H9 (cell line): ENCODE measurements at regions not wholly inside any gene's neighbourhood (a gene's known extent, or its start where the extent isn't known, plus 50 kb on each side); places are given as distances from the start of the nearest gene placed in this dataset.

Experiments
- DNase-seq: peaks from one replicate; pipeline ENCODE4 v3.0.0-alpha.2; 2017
- H2AFZ ChIP-seq: one replicate; pipeline ENCODE4 v1.6.1; 2013; ENCODE audit warnings: mild to moderate bottlenecking, low read length, control low read depth, moderate library complexity
- H2AK5ac ChIP-seq: 2 replicates; pipeline ENCODE4 v1.6.1; 2013; ENCODE audit warnings: low read length, control low read depth, mixed read lengths; ENCODE audit not compliant: insufficient read length
- H2BK120ac ChIP-seq: one replicate; pipeline ENCODE4 v1.6.1; 2013; ENCODE audit warnings: low read depth, mild to moderate bottlenecking, low read length, control low read depth, inconsistent platforms; ENCODE audit not compliant: poor library complexity, severe bottlenecking
- H2BK12ac ChIP-seq: 2 replicates; pipeline ENCODE4 v1.6.1; 2013; ENCODE audit warnings: low read length, control low read depth, mixed read lengths, low read depth; ENCODE audit not compliant: insufficient read length
- H2BK15ac ChIP-seq: 2 replicates; pipeline ENCODE4 v1.6.1; 2013; ENCODE audit warnings: low read depth, low read length, control low read depth
- H2BK20ac ChIP-seq: one replicate; pipeline ENCODE4 v1.6.1; 2013; ENCODE audit warnings: low read depth, mild to moderate bottlenecking, low read length, control low read depth, inconsistent platforms; ENCODE audit not compliant: poor library complexity, severe bottlenecking
- H2BK5ac ChIP-seq: 2 replicates; pipeline ENCODE4 v1.6.1; 2013; ENCODE audit warnings: low read length, control low read depth, mixed read lengths; ENCODE audit not compliant: insufficient read length
- H3K14ac ChIP-seq: 2 replicates; pipeline ENCODE4 v1.6.1; 2013; ENCODE audit warnings: low read length, control low read depth; ENCODE audit not compliant: insufficient read depth
- H3K18ac ChIP-seq: 2 replicates; pipeline ENCODE4 v1.6.1; 2013; ENCODE audit warnings: low read depth, mild to moderate bottlenecking, mixed read lengths, low read length, control low read depth; ENCODE audit not compliant: insufficient read length
- H3K23ac ChIP-seq: 2 replicates; pipeline ENCODE4 v1.6.1; 2013; ENCODE audit warnings: low read length, control low read depth, mixed read lengths, low read depth; ENCODE audit not compliant: insufficient read length
- H3K23me2 ChIP-seq: 2 replicates; pipeline ENCODE4 v1.6.1; 2013; ENCODE audit warnings: low read depth, mild to moderate bottlenecking, mixed read lengths, low read length, control low read depth; ENCODE audit not compliant: insufficient read length, poor library complexity, severe bottlenecking
- H3K27ac ChIP-seq: 2 replicates; pipeline ENCODE4 v1.5.1; 2013; ENCODE audit warnings: low read length, control low read depth, mixed read lengths, low read depth; ENCODE audit not compliant: insufficient read length
- H3K27me3 ChIP-seq: 2 replicates; pipeline ENCODE4 v1.6.1; 2013; ENCODE audit warnings: low read length, control low read depth, inconsistent platforms; ENCODE audit not compliant: insufficient read depth
- H3K4ac ChIP-seq: 2 replicates; pipeline ENCODE4 v1.6.1; 2013; ENCODE audit warnings: low read depth, mild to moderate bottlenecking, control low read depth, inconsistent platforms, low read length, moderate library complexity
- H3K4me1 ChIP-seq: 2 replicates; pipeline ENCODE4 v1.6.1; 2013; ENCODE audit warnings: low read length, control low read depth, inconsistent platforms; ENCODE audit not compliant: insufficient read depth
- H3K4me2 ChIP-seq: 2 replicates; pipeline ENCODE4 v1.6.1; 2013; ENCODE audit warnings: low read length, control low read depth, mixed read lengths; ENCODE audit not compliant: insufficient read length, insufficient read depth
- H3K56ac ChIP-seq: 2 replicates; pipeline ENCODE4 v1.6.1; 2013; ENCODE audit warnings: low read depth, mild to moderate bottlenecking, mixed read lengths, low read length, control low read depth; ENCODE audit not compliant: insufficient read length
- H3K79me1 ChIP-seq: 2 replicates; pipeline ENCODE4 v1.6.1; 2013; ENCODE audit warnings: low read depth, mild to moderate bottlenecking, moderate library complexity, low read length, control low read depth, inconsistent platforms; ENCODE audit not compliant: insufficient read depth, poor library complexity, severe bottlenecking
- H3K79me2 ChIP-seq: 2 replicates; pipeline ENCODE4 v1.6.1; 2013; ENCODE audit warnings: low read length, control low read depth, inconsistent platforms; ENCODE audit not compliant: insufficient read depth
- H3K9ac ChIP-seq: 2 replicates; pipeline ENCODE4 v1.6.1; 2013; ENCODE audit warnings: low read length, control low read depth, mixed read lengths; ENCODE audit not compliant: insufficient read length; ENCODE audit errors: extremely low read depth
- H3K9me3 ChIP-seq: one replicate; pipeline ENCODE4 v1.6.1; 2013; ENCODE audit warnings: low read depth, low read length, inconsistent platforms; ENCODE audit not compliant: control insufficient read depth
- H3T11ph ChIP-seq: one replicate; pipeline ENCODE4 v1.6.1; 2013; ENCODE audit warnings: mild to moderate bottlenecking, low read length, control low read depth, inconsistent platforms
- H4K20me1 ChIP-seq: one replicate; pipeline ENCODE4 v1.6.1; 2013; ENCODE audit not compliant: control insufficient read depth, insufficient read length, insufficient read depth
- H4K5ac ChIP-seq: 2 replicates; pipeline ENCODE4 v1.6.1; 2013; ENCODE audit warnings: low read depth, mild to moderate bottlenecking, mixed read lengths, low read length, control low read depth; ENCODE audit not compliant: insufficient read length
- H4K8ac ChIP-seq: replicated peaks from 2 replicates; pipeline ENCODE4 v1.6.1; 2013; ENCODE audit warnings: low read length, control low read depth, mixed read lengths, low read depth; ENCODE audit not compliant: insufficient read length
- H4K91ac ChIP-seq: 2 replicates; pipeline ENCODE4 v1.6.1; 2013; ENCODE audit warnings: low read depth, mild to moderate bottlenecking, moderate library complexity, mixed read lengths, low read length, control low read depth; ENCODE audit not compliant: insufficient read length
- H3K27ac Mint-ChIP-seq, 3 experiments: 2 replicates in 2 of 3; 3 replicates in 1 of 3; pipeline ENCODE4 v1.8.0; 2020 to 2021; ENCODE audit warnings: mixed read lengths in 3 of 3, mild to moderate bottlenecking in 1 of 3, moderate library complexity in 1 of 3
- H3K27me3 Mint-ChIP-seq: 2 replicates; pipeline ENCODE4 v1.8.0; 2021; ENCODE audit warnings: low read depth, mild to moderate bottlenecking, moderate library complexity, mixed read lengths
- H3K36me3 Mint-ChIP-seq, 3 experiments: 2 replicates in 2 of 3; 3 replicates in 1 of 3; pipeline ENCODE4 v1.8.0; 2020 to 2021; ENCODE audit warnings: low read depth in 3 of 3, mixed read lengths in 3 of 3; ENCODE audit not compliant: insufficient read depth in 1 of 3
- H3K4me1 Mint-ChIP-seq, 2 experiments: 2 replicates each; pipeline ENCODE4 v1.8.0; 2020; ENCODE audit warnings: mixed read lengths in 2 of 2
- H3K4me3 Mint-ChIP-seq, 2 experiments: 2 replicates in 1 of 2; 3 replicates in 1 of 2; pipeline ENCODE4 v1.8.0; 2020 to 2021; ENCODE audit warnings: mild to moderate bottlenecking in 2 of 2, mixed read lengths in 2 of 2, moderate library complexity in 1 of 2
- H3K9me3 Mint-ChIP-seq, 2 experiments: 2 replicates in 1 of 2; 3 replicates in 1 of 2; pipeline ENCODE4 v1.8.0; 2020; ENCODE audit warnings: mild to moderate bottlenecking in 2 of 2, mixed read lengths in 2 of 2, moderate library complexity in 1 of 2
- WGBS: extraction: QIAGEN DNeasy Blood & Tissue Kit; methylation state at CpG from one replicate; pipeline ENCODE4 v1.1.7; 2013; ENCODE audit warnings: missing lambda C conversion rate, low lambda C conversion rate, mixed read lengths; ENCODE audit not compliant: insufficient read length; ENCODE audit errors: extremely low coverage; 5-methylcytosine and 5-hydroxymethylcytosine counted together
- TF ChIP-seq, protein P1 (sequence below): fragments of 200-600 bp; sonication (generic); conservative IDR thresholded peaks from 3 replicates; pipeline ENCODE4 v1.8.0; 2021; ENCODE audit warnings: antibody characterized with exemption, mild to moderate bottlenecking

GRCh38 chr2:198325359-198325758 is 521.0 kb downstream of the PLCL1 start:
- H2AK5ac ChIP-seq: no peak overlapping the region
- TF ChIP-seq, protein P1, sequence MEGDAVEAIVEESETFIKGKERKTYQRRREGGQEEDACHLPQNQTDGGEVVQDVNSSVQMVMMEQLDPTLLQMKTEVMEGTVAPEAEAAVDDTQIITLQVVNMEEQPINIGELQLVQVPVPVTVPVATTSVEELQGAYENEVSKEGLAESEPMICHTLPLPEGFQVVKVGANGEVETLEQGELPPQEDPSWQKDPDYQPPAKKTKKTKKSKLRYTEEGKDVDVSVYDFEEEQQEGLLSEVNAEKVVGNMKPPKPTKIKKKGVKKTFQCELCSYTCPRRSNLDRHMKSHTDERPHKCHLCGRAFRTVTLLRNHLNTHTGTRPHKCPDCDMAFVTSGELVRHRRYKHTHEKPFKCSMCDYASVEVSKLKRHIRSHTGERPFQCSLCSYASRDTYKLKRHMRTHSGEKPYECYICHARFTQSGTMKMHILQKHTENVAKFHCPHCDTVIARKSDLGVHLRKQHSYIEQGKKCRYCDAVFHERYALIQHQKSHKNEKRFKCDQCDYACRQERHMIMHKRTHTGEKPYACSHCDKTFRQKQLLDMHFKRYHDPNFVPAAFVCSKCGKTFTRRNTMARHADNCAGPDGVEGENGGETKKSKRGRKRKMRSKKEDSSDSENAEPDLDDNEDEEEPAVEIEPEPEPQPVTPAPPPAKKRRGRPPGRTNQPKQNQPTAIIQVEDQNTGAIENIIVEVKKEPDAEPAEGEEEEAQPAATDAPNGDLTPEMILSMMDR: no peak
- no CpG with 5 or more reads among the region's 2 CpGs for WGBS

More at GRCh38 chr2:198325359-198325758, 521.0 kb downstream of the PLCL1 start:
- H4K8ac ChIP-seq: no peak overlapping the region
- no peak overlapping the region for H2BK15ac ChIP-seq
- H2BK12ac ChIP-seq: no peak overlapping the region
- no peak overlapping the region for H3K14ac ChIP-seq
- no peak overlapping the region for H3K27ac ChIP-seq
- H3K9me3 Mint-ChIP-seq: no peaks in the 10 kb centered on the region
- H3K4ac ChIP-seq: no peak overlapping the region
- H3K27me3 Mint-ChIP-seq: no peaks in the 10 kb centered on the region
- no peaks in the 10 kb centered on the region for H3K36me3 Mint-ChIP-seq
- H4K5ac ChIP-seq: no peak overlapping the region
- no peak overlapping the region for H3K56ac ChIP-seq
- H3K23me2 ChIP-seq: no peaks in the 10 kb centered on the region
- no peak overlapping the region for H3K18ac ChIP-seq
- no peaks in the 10 kb centered on the region for H4K20me1 ChIP-seq
- H3K4me1 ChIP-seq: no peaks in the 10 kb centered on the region
- no peak overlapping the region for H2BK120ac ChIP-seq
- no peaks in the 10 kb centered on the region for H3K79me2 ChIP-seq
- no peak overlapping the region for H2BK20ac ChIP-seq
- no peaks in the 10 kb centered on the region for H3K79me1 ChIP-seq
- H3K9me3 ChIP-seq: no peaks in the 10 kb centered on the region
- no peak overlapping the region for H2BK5ac ChIP-seq
- no peak overlapping the region for H4K91ac ChIP-seq
- no peak overlapping the region for H3K23ac ChIP-seq
- no peak overlapping the region for H3K9ac ChIP-seq
- no peak overlapping the region for H3K4me2 ChIP-seq
- no peak overlapping the region for H3K4me3 Mint-ChIP-seq
- H3T11ph ChIP-seq: no peak overlapping the region
- H3K27me3 ChIP-seq: no peaks in the 10 kb centered on the region
- no peak overlapping the region for H3K27ac Mint-ChIP-seq
- H2AFZ ChIP-seq: no peak overlapping the region
- DNase-seq: no peak
- H3K4me1 Mint-ChIP-seq: no peaks in the 10 kb centered on the region
